KMS-11 (cell line): ENCODE measurements at regions not wholly inside any gene's neighbourhood (a gene's known extent, or its start where the extent isn't known, plus 50 kb on each side); places are given as distances from the start of the nearest gene placed in this dataset.
"Not testable (repeated sequence)": the region's sequence is repeated elsewhere in the genome, so short reads cannot be mapped to it uniquely, and the experiment has no call there.

Experiments used
- H2AFZ ChIP-seq: fragments of 200-600 bp; sonication (generic); 2 replicates; pipeline ENCODE4 v1.6.1; 2016; ENCODE audit warnings: antibody characterized with exemption, mixed run types, low read depth
- H3K27ac ChIP-seq: fragments of 200-600 bp; sonication (generic); 2 replicates; pipeline ENCODE4 v1.6.1; 2016; ENCODE audit warnings: mild to moderate bottlenecking, mixed run types
- H3K27me3 ChIP-seq: fragments of 200-600 bp; sonication (generic); 2 replicates; pipeline ENCODE4 v1.6.1; 2017; ENCODE audit warnings: mild to moderate bottlenecking, low read depth, mixed run types, moderate library complexity; ENCODE audit not compliant: insufficient read depth
- H3K36me3 ChIP-seq: fragments of 200-600 bp; sonication (generic); 2 replicates; pipeline ENCODE4 v1.6.1; 2017; ENCODE audit warnings: mild to moderate bottlenecking, mixed run types; ENCODE audit not compliant: insufficient read depth
- H3K4me1 ChIP-seq: fragments of 200-600 bp; sonication (generic); 2 replicates; pipeline ENCODE4 v1.6.1; 2016; ENCODE audit warnings: mild to moderate bottlenecking, low read depth, mixed run types; ENCODE audit not compliant: poor library complexity, severe bottlenecking
- H3K4me2 ChIP-seq: fragments of 200-600 bp; sonication (generic); 2 replicates; pipeline ENCODE4 v1.7.0; 2016; ENCODE audit warnings: mild to moderate bottlenecking, mixed run types
- H3K4me3 ChIP-seq: fragments of 200-600 bp; sonication (generic); IDR thresholded peaks from 2 replicates; pipeline ENCODE4 v1.6.1; 2017; ENCODE audit warnings: low read depth, low read length, mixed read lengths; ENCODE audit not compliant: insufficient read depth
- H3K79me2 ChIP-seq: fragments of 200-600 bp; sonication (generic); 2 replicates; pipeline ENCODE4 v1.6.1; 2016; ENCODE audit warnings: low read depth, mixed run types; ENCODE audit not compliant: insufficient read depth
- H3K9ac ChIP-seq: fragments of 200-600 bp; sonication (generic); 2 replicates; pipeline ENCODE4 v1.6.1; 2016; ENCODE audit warnings: mild to moderate bottlenecking, mixed run types
- H4K20me1 ChIP-seq: fragments of 200-600 bp; sonication (generic); 2 replicates; pipeline ENCODE4 v1.6.1; 2016; ENCODE audit warnings: mild to moderate bottlenecking, mixed run types; ENCODE audit not compliant: insufficient read depth
- CTCF ChIP-seq: fragments of 200-600 bp; sonication (generic); conservative IDR thresholded peaks from 2 replicates; pipeline ENCODE4 v1.6.1; 2017; ENCODE audit warnings: low read depth, mild to moderate bottlenecking, antibody characterized with exemption, low read length, moderate library complexity, mixed read lengths

GRCh38 chr2:16932826-16933225, 267.2 kb upstream of the CYRIA start:
- H3K27ac ChIP-seq: no peak overlapping the region
- H4K20me1 ChIP-seq: no peaks in the 10 kb centered on the region
- no peaks in the 10 kb centered on the region for H3K36me3 ChIP-seq
- no peak for TF ChIP-seq CTCF
- H2AFZ ChIP-seq: no peak overlapping the region
- no peaks in the 10 kb centered on the region for H3K79me2 ChIP-seq
- H3K9ac ChIP-seq: no peak overlapping the region
- no peak overlapping the region for H3K4me3 ChIP-seq
- H3K4me2 ChIP-seq: no peak overlapping the region
- H3K27me3 ChIP-seq: no peaks in the 10 kb centered on the region
- no peaks in the 10 kb centered on the region for H3K4me1 ChIP-seq

- no peaks in the 10 kb centered on the region for H3K36me3 ChIP-seq
- no peaks in the 10 kb centered on the region for H3K27me3 ChIP-seq
- no peak overlapping the region for H3K27ac ChIP-seq
- H2AFZ ChIP-seq: no peak overlapping the region
- H3K79me2 ChIP-seq: no peaks in the 10 kb centered on the region
- H4K20me1 ChIP-seq: no peaks in the 10 kb centered on the region
- no peak for TF ChIP-seq CTCF
- H3K4me1 ChIP-seq: no peaks in the 10 kb centered on the region
- no peak overlapping the region for H3K9ac ChIP-seq
- no peak overlapping the region for H3K4me2 ChIP-seq
- H3K4me3 ChIP-seq: no peak overlapping the region
Observed at GRCh38 chr2:16931441-16931840, 265.8 kb upstream of the CYRIA start.

GRCh38 chr2:16927398-16927797, 261.8 kb upstream of the CYRIA start:
- Histone ChIP-seq H4K20me1 (no peaks in the 10 kb centered on the region), H3K27me3 (no peaks in the 10 kb centered on the region), H2AFZ (no peak overlapping the region)

DNA sequence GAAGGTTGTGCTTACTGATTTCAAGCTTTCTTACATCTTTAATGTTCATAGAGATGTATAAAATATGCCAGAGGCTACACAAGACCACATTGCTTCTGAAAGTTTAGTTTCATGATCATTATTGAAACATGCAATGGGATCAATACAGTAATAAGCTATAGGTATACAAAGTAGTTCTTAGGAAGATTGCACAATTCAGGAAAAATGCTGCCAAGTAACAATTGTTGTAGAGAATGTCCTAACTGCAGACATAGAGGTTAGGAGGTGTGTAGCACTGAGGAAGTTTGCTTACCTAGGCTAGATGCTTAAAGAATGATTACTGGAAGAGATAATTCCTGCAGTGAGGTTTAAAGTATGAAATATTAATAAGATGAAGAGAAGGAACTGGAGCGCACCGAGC, 259.5 kb upstream of the CYRIA start:
- Histone ChIP-seq H3K4me2 (no peak overlapping the region), H3K4me1 (no peaks in the 10 kb centered on the region), H2AFZ (no peak overlapping the region), H3K36me3 (no peaks in the 10 kb centered on the region), H3K9ac (no peak overlapping the region), H4K20me1 (no peaks in the 10 kb centered on the region), H3K27me3 (no peaks in the 10 kb centered on the region), H3K4me3 (no peak overlapping the region), H3K79me2 (no peaks in the 10 kb centered on the region), H3K27ac (no peak overlapping the region)
- TF ChIP-seq CTCF: no peak

More at GRCh38 chr2:16927398-16927797, 261.8 kb upstream of the CYRIA start:
- Histone ChIP-seq H3K27ac (no peak overlapping the region), H3K4me3 (no peak overlapping the region), H3K36me3 (no peaks in the 10 kb centered on the region), H3K79me2 (no peaks in the 10 kb centered on the region), H3K4me1 (no peaks in the 10 kb centered on the region), H3K9ac (no peak overlapping the region), H3K4me2 (no peak overlapping the region)
- no peak for TF ChIP-seq CTCF

GRCh38 chr2:16915341-16915755, 249.7 kb upstream of the CYRIA start:
- H3K4me3 ChIP-seq, H3K27ac ChIP-seq, H4K20me1 ChIP-seq, H3K9ac ChIP-seq, H2AFZ ChIP-seq, H3K79me2 ChIP-seq, H3K27me3 ChIP-seq, H3K4me2 ChIP-seq, H3K36me3 ChIP-seq, H3K4me1 ChIP-seq: not testable (repeated sequence)
